Hindlimb muscle (tissue), 1 donor: ENCODE measurements at regions not wholly inside any gene's neighbourhood (a gene's known extent, or its start where the extent isn't known, plus 50 kb on each side); places are given as distances from the start of the nearest gene placed in this dataset.
A peak's percentile ranks its signal among the peaks of the same experiment; 100 is the strongest.
"Not testable (repeated sequence)": the region's sequence is repeated elsewhere in the genome, so short reads cannot be mapped to it uniquely, and the experiment has no call there.

Experiments
- DNase-seq: peaks from one replicate; pipeline ENCODE4 v3.0.0-alpha.2; 2013

DNA sequence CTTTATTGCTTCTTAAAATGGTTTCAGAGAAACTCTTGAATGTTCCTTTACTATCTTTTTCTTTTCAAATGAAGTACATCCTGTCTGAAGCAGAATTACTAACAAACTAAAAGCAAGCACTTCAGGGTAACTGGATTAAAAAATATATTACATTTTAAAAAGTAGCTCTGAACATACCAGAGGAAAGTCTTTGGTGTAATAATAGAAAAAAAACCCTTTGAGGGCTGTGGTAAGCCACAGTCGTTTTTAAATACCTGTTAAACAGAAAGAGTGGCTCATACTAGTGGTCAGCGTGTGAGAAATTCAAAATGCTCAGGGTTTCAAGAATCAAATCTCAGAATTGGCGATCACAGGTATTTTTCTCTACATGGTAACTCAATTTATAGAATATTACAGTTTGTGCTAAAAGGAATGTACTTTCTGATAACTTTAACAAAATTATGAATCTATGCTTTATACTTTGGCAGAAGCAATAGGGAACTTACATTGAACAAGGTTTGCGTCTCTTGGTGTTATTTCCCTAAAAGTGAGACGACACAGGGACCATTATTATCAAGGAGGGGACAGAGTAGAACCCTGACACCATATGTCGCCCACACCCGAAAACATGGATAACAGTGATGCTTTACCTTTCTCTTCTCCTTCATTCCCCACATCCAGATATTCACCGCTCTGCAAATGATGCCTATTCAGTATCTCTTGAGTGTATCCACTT is 97.0 kb upstream of the DPH5 start:
- DNase-seq: no peak

DNA sequence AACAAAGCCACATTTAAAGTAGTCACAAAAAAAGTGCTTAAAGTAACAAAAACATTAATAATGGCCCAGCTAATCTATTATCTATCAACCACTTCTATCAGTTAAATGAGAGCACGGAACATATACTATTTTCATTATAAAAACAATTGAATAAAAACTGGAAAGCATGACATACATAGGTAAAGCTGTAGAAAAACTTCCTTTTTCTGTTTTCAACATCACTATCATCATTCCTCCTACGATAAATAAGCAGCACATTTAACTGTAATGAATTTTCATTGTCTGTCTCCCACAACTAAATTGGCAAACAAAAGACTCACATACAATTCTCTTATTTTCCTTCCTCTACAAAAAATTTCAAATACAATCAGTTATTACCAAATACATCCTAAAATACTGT is 96.4 kb upstream of the DPH5 start:
- DNase-seq: no peak

GRCh38 chr1:101121504-101121903 is 95.9 kb upstream of the DPH5 start:
- DNase-seq: no peak

GRCh38 chr1:101120868-101121267 is 95.3 kb upstream of the DPH5 start:
- DNase-seq: no peak

DNA sequence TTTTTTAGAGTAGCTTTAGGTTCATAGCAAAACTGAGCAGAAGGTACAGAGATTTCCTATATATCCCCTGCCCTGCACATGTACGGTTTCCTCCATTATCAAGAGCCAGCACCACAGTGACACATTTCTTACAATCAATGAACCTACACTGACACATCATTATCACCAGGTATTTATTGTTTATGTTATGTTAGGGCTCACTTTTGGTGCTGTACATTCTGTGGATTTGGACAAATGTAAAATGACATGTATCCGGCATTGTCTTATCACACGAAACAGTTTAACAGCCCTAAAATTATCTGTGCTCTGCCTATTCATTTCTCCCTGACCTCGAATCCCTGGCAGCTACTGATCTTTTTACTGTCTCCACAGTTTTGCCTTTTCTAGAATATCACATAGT is 93.7 kb upstream of the DPH5 start:
- DNase-seq: no peak

DNA sequence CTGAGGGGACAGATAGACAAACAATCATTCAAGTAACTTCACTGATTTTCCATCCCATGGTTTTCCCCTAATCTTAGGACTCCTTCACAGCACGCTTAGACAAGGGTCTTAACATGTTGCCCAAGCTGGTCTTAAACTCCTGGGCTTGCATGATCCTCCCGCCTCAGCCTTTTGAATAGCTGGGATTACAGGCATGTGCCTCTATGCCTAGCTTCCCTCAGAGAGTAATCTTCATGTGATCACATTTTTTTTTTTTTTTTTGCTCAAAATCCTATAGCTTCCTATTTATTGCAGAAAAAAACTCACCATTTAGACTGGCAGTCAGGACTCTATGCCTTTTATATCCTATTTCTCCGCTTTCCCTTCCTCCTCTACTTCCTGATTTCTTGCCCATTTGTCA is 90.4 kb upstream of the DPH5 start:
- DNase-seq: no peak

- no peak for DNase-seq
Observed at GRCh38 chr1:101115112-101115511, 89.5 kb upstream of the DPH5 start.

DNA sequence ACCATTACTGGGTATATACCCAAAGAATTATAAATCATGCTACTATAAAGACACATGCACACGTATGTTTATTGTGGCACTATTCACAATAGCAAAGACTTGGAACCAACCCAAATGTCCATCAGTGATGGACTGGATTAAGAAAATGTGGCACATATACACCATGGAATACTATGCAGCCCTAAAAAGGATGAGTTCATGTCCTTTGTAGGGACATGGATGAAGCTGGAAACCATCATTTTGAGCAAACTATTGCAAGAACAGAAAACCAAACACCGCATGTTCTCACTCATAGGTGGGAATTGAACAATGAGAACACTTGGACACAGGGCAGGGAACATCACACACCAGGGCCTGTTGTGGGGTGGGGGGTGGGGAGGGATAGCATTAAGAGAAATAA is 88.5 kb upstream of the DPH5 start:
- not testable (repeated sequence) for DNase-seq

- peak; percentile 11 for DNase-seq
Observed at GRCh38 chr1:101112051-101112780, 86.6 kb upstream of the DPH5 start.

GRCh38 chr1:101111461-101111860 is 85.9 kb upstream of the DPH5 start:
- DNase-seq: no peak

DNA sequence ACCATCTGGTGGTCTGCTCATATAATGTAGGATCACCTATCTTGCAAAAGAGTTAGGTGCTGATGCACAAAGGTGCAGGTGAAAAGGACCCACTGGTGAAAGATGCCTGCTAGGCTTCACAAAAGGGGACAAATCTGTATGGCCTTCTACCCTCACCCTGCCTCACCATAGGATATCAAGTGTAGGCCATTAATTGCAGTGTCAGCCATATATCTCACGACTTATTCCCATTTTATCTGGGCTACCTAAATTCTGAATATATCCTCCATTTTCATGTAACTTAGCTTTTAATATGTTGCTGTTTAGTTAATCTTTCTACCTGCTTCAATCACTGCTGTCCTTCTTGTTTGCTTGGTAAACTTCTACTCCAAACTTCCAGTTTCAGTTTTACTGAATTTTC is 84.2 kb upstream of the DPH5 start:
- no peak for DNase-seq

GRCh38 chr1:101108111-101108500 is 82.5 kb upstream of the DPH5 start:
- DNase-seq: no peak

DNA sequence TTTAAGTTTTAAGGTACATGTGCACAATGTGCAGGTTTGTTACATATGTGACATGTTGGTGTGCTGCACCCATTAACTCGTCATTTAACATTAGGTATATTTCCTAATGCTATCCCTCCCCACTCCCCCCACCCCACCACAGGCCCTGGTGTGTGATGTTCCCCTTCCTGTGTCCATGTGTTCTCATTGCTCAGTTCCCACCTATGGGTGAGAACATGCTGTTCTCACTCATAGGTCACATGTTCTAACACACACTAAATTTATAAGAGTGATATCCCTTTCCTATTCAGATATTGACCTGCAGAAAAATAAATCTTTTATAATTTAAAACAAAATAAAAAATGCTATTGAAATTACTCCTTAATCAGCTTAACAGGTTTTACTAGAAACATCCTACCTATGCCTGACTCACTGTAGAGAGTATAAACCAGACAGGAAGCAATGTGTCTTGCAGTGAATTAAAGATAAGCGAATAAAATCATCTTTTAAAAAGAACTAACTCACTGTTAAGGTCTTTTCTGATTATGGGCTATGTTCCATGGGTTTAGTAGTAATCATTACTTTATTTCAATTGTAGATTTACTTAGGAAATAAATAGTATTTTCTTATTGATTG is 82.0 kb upstream of the DPH5 start:
- DNase-seq: no peak

- no peak for DNase-seq
Observed at GRCh38 chr1:101105877-101106276, 80.3 kb upstream of the DPH5 start.

GRCh38 chr1:101102426-101103156 is 77.0 kb upstream of the DPH5 start:
- DNase-seq: no peak

- no peak for DNase-seq
Observed at GRCh38 chr1:101101360-101101759, 75.8 kb upstream of the DPH5 start.

GRCh38 chr1:101100674-101101073 is 75.1 kb upstream of the DPH5 start:
- no peak for DNase-seq

- DNase-seq: no peak
Observed at GRCh38 chr1:101098907-101099306, 73.3 kb upstream of the DPH5 start.

DNA sequence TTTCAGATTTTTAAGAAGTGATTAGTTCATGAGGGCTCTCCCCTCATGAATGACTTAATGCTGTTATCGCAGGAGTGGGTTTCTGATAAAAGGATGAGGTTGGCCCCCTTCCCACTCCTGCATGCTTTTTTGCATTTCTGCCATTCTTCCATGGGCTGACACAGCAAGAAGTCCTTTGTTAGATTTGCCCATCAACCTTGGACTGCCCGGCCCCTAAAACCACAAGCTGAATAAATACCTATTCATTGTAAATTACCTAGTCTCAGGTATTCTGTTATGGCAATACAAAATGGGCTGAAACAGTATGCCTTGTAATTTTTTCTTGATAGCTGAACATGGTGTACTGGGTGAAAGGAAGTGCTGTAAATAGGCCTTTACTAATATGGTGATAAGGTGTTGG is 72.7 kb upstream of the DPH5 start:
- DNase-seq: no peak

DNA sequence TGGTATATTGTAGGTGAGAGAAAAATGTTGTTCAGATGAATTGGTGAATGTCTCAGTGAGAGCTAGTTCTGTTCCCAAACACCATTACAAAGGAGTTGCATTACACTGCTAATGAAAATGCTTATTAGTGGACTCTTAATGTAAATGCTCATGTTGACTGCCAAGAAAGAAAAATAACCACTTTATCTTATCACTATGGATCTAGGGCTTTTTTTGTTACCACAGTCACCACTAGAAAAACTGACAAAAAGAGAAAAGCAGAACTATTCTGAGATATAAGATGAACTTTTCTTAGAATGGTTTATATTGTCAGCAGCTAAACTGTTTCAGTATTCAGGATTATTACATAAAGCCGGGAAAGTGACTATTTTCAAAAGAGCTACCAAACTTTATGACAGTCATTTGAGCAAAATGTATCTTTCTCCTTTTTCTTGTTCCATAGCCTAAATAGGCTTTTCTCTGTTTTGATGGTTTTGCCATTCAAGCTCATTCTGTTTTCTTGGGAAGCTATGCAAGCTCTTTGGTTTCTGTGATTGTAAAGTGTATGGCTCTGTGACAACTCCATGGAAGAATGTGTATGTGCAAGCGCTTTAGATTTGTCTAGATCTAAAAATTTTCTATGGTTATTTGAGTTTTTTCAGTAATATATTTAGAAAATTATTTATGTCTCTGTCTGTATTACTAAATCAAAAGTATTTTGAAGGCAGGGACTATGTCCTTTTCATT is 64.2 kb upstream of the DPH5 start:
- DNase-seq: no peak

DNA sequence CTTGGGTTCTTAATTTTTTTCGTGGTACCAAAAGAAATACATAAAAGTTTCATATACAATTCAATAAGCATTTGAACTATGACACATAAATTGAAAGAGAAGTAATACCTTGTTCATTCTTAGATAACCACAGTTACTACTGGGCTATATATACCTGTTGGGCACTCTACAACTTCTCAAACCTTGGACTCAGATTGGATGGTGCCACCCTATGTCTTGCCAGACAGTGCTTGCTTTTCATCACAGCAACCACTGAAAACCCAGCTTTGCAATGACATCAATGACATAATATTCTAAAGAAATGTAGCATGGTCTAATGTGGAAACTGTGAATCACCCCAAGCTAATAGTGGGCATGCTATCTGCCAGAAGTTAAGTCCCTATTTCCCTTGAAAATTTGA is 62.8 kb upstream of the DPH5 start:
- no peak for DNase-seq

- DNase-seq: no peak
Observed at GRCh38 chr1:101086783-101087182, 61.2 kb upstream of the DPH5 start.
